Activated CD4-positive, alpha-beta T cell treated with anti-CD3 and anti-CD28 coated beads for 36 hours (primary cell): ENCODE measurements at regions not wholly inside any gene's neighbourhood (a gene's known extent, or its start where the extent isn't known, plus 50 kb on each side); places are given as distances from the start of the nearest gene placed in this dataset.

Source experiments
- ATAC-seq: fragments of 200-7000 bp; cut with Tn5 transposase; one replicate; pipeline ENCODE4 v1.10.0; 2021; ENCODE audit warnings: mild to moderate bottlenecking, moderate library complexity
- CTCF ChIA-PET: fragments of 350-600 bp; sonication (Branson Sonifier 250); formaldehyde crosslinking; loops from one replicate; lab custom pipeline; 2021; ENCODE audit warnings: antibody characterized with exemption; lab: Charles Lee
- POLR2A ChIA-PET: fragments of 350-600 bp; sonication (Branson Sonifier 250); formaldehyde crosslinking; loops from one replicate; lab custom pipeline; 2021; ENCODE audit warnings: antibody characterized with exemption, inconsistent platforms; lab: Charles Lee
- DNase-seq: peaks from one replicate; pipeline ENCODE4 v3.0.0-alpha.2; 2020
- H3K27ac Mint-ChIP-seq: one replicate; pipeline ENCODE4 v1.8.0; 2021; ENCODE audit warnings: mixed read lengths
- H3K27me3 Mint-ChIP-seq: one replicate; pipeline ENCODE4 v1.8.0; 2021; ENCODE audit warnings: mixed read lengths
- H3K36me3 Mint-ChIP-seq: one replicate; pipeline ENCODE4 v1.8.0; 2021; ENCODE audit warnings: low read depth, mixed read lengths
- H3K4me1 Mint-ChIP-seq: one replicate; pipeline ENCODE4 v1.8.0; 2021; ENCODE audit warnings: mixed read lengths
- H3K4me3 Mint-ChIP-seq: one replicate; pipeline ENCODE4 v1.8.0; 2021; ENCODE audit warnings: mild to moderate bottlenecking, moderate library complexity, mixed read lengths
- H3K9me3 Mint-ChIP-seq: one replicate; pipeline ENCODE4 v1.8.0; 2021; ENCODE audit warnings: low read depth, mixed read lengths
- intact Hi-C, 2 experiments: fragments of 100-400 bp; cut with DNase I in 1 of 2; cut with micrococcal nuclease in 1 of 2; formaldehyde crosslinking; loops; one replicate each; pipeline versions ENCODE4 v1.14.2 to v1.15.1; 2022 to 2024; cut with DNase I, micrococcal nuclease

GRCh38 chr6:94362061-94362864 is 942.9 kb upstream of the EPHA7 start:
- H3K27ac Mint-ChIP-seq = no peak overlapping the region
- H3K9me3 Mint-ChIP-seq = peaks cover 5% of the 10 kb centered on the region
- H3K36me3 Mint-ChIP-seq = no peaks in the 10 kb centered on the region
- H3K27me3 Mint-ChIP-seq = no peaks in the 10 kb centered on the region
- intact Hi-C loops = no loop called here
- CTCF ChIA-PET = no interaction called here
- H3K4me3 Mint-ChIP-seq = no peak overlapping the region
- ATAC-seq (no peak), DNase-seq (no peak)
- POLR2A ChIA-PET = no interaction called here
- H3K4me1 Mint-ChIP-seq = no peaks in the 10 kb centered on the region

GRCh38 chr6:94361304-94362060 is 942.1 kb upstream of the EPHA7 start:
- H3K27ac Mint-ChIP-seq = no peak overlapping the region
- intact Hi-C loops = no loop called here
- ATAC-seq (no peak), DNase-seq (no peak)
- CTCF ChIA-PET = no interaction called here
- H3K9me3 Mint-ChIP-seq = peaks cover 5% of the 10 kb centered on the region
- H3K4me3 Mint-ChIP-seq = no peak overlapping the region
- POLR2A ChIA-PET = no interaction called here
- H3K36me3 Mint-ChIP-seq = no peaks in the 10 kb centered on the region
- H3K4me1 Mint-ChIP-seq = no peaks in the 10 kb centered on the region
- H3K27me3 Mint-ChIP-seq = no peaks in the 10 kb centered on the region

GRCh38 chr6:94357381-94357980 is 938.1 kb upstream of the EPHA7 start:
- no peak for ATAC-seq
- intact Hi-C loops = no loop called here
- CTCF ChIA-PET = no interaction called here
- H3K4me1 Mint-ChIP-seq = no peaks in the 10 kb centered on the region
- no peak for DNase-seq
- no peaks in the 10 kb centered on the region for H3K27me3 Mint-ChIP-seq
- no peak overlapping the region for H3K27ac Mint-ChIP-seq
- no peak overlapping the region for H3K4me3 Mint-ChIP-seq
- no peaks in the 10 kb centered on the region for H3K9me3 Mint-ChIP-seq
- H3K36me3 Mint-ChIP-seq = no peaks in the 10 kb centered on the region
- POLR2A ChIA-PET = no interaction called here

GRCh38 chr6:94350833-94351232 is 931.5 kb upstream of the EPHA7 start:
- CTCF ChIA-PET = no interaction called here
- Mint-ChIP-seq H3K4me1 (no peaks in the 10 kb centered on the region), H3K9me3 (no peaks in the 10 kb centered on the region), H3K36me3 (no peaks in the 10 kb centered on the region), H3K27ac (no peak overlapping the region), H3K4me3 (no peak overlapping the region), H3K27me3 (no peaks in the 10 kb centered on the region)
- DNase-seq (no peak), ATAC-seq (no peak)
- intact Hi-C loops = no loop called here
- POLR2A ChIA-PET = no interaction called here

GRCh38 chr6:94349227-94349626 is 929.9 kb upstream of the EPHA7 start:
- ChIA-PET POLR2A (no interaction called here), CTCF (no interaction called here)
- H3K9me3 Mint-ChIP-seq = no peaks in the 10 kb centered on the region
- no peak overlapping the region for H3K27ac Mint-ChIP-seq
- H3K27me3 Mint-ChIP-seq = no peaks in the 10 kb centered on the region
- H3K4me3 Mint-ChIP-seq = no peak overlapping the region
- intact Hi-C loops = no loop called here
- ATAC-seq = no peak
- no peak for DNase-seq
- H3K36me3 Mint-ChIP-seq = no peaks in the 10 kb centered on the region
- no peaks in the 10 kb centered on the region for H3K4me1 Mint-ChIP-seq

- Mint-ChIP-seq H3K4me1 (no peaks in the 10 kb centered on the region), H3K36me3 (no peaks in the 10 kb centered on the region), H3K4me3 (no peak overlapping the region), H3K27ac (no peak overlapping the region), H3K27me3 (no peaks in the 10 kb centered on the region), H3K9me3 (peaks cover 2% of the 10 kb centered on the region)
- ATAC-seq (no peak), DNase-seq (no peak)
- POLR2A ChIA-PET = no interaction called here
- intact Hi-C loops = no loop called here
- CTCF ChIA-PET = no interaction called here
Measured at GRCh38 chr6:94344866-94345265, 925.5 kb upstream of the EPHA7 start.

GRCh38 chr6:94341173-94341572 is 921.8 kb upstream of the EPHA7 start:
- no peak overlapping the region for H3K4me3 Mint-ChIP-seq
- CTCF ChIA-PET = no interaction called here
- H3K36me3 Mint-ChIP-seq = no peaks in the 10 kb centered on the region
- no peak for DNase-seq
- peaks cover 2% of the 10 kb centered on the region for H3K9me3 Mint-ChIP-seq
- no peaks in the 10 kb centered on the region for H3K4me1 Mint-ChIP-seq
- no peak for ATAC-seq
- POLR2A ChIA-PET = no interaction called here
- intact Hi-C loops = no loop called here
- H3K27me3 Mint-ChIP-seq = no peaks in the 10 kb centered on the region
- no peak overlapping the region for H3K27ac Mint-ChIP-seq

- DNase-seq = no peak
- POLR2A ChIA-PET = no interaction called here
- intact Hi-C loops = no loop called here
- no peaks in the 10 kb centered on the region for H3K36me3 Mint-ChIP-seq
- CTCF ChIA-PET = no interaction called here
- no peaks in the 10 kb centered on the region for H3K27me3 Mint-ChIP-seq
- H3K4me3 Mint-ChIP-seq = no peak overlapping the region
- ATAC-seq = no peak
- peaks cover 2% of the 10 kb centered on the region for H3K9me3 Mint-ChIP-seq
- H3K27ac Mint-ChIP-seq = no peak overlapping the region
- no peaks in the 10 kb centered on the region for H3K4me1 Mint-ChIP-seq
Measured at GRCh38 chr6:94323853-94324252, 904.5 kb upstream of the EPHA7 start.

- H3K36me3 Mint-ChIP-seq = no peaks in the 10 kb centered on the region
- intact Hi-C loops = no loop called here
- ATAC-seq = no peak
- CTCF ChIA-PET = no interaction called here
- H3K4me3 Mint-ChIP-seq = no peak overlapping the region
- no peaks in the 10 kb centered on the region for H3K4me1 Mint-ChIP-seq
- H3K27ac Mint-ChIP-seq = no peak overlapping the region
- H3K9me3 Mint-ChIP-seq = no peaks in the 10 kb centered on the region
- POLR2A ChIA-PET = no interaction called here
- H3K27me3 Mint-ChIP-seq = no peaks in the 10 kb centered on the region
- DNase-seq = no peak
Measured at GRCh38 chr6:94300424-94301144, 881.2 kb upstream of the EPHA7 start.

- CTCF ChIA-PET = no interaction called here
- no peak overlapping the region for H3K4me3 Mint-ChIP-seq
- no peaks in the 10 kb centered on the region for H3K4me1 Mint-ChIP-seq
- intact Hi-C loops = no loop called here
- ATAC-seq = no peak
- no peaks in the 10 kb centered on the region for H3K36me3 Mint-ChIP-seq
- no peaks in the 10 kb centered on the region for H3K27me3 Mint-ChIP-seq
- H3K9me3 Mint-ChIP-seq = no peaks in the 10 kb centered on the region
- POLR2A ChIA-PET = no interaction called here
- no peak for DNase-seq
- no peak overlapping the region for H3K27ac Mint-ChIP-seq
Measured at GRCh38 chr6:94289131-94289530, 869.8 kb upstream of the EPHA7 start.

GRCh38 chr6:94278146-94278545 is 858.8 kb upstream of the EPHA7 start:
- Mint-ChIP-seq H3K36me3 (no peaks in the 10 kb centered on the region), H3K27me3 (no peaks in the 10 kb centered on the region)

More at GRCh38 chr6:94278146-94278545, 858.8 kb upstream of the EPHA7 start:
- peaks cover 2% of the 10 kb centered on the region for H3K9me3 Mint-ChIP-seq
- DNase-seq (no peak), ATAC-seq (no peak)
- CTCF ChIA-PET = no interaction called here
- H3K4me3 Mint-ChIP-seq = no peak overlapping the region
- no peak overlapping the region for H3K27ac Mint-ChIP-seq
- intact Hi-C loops = no loop called here
- POLR2A ChIA-PET = no interaction called here
- H3K4me1 Mint-ChIP-seq = no peaks in the 10 kb centered on the region
